ENCODE measurements at regions not wholly inside any gene's neighbourhood (a gene's known extent, or its start where the extent isn't known, plus 50 kb on each side); places are given as distances from the start of the nearest gene placed in this dataset.
"Not testable (repeated sequence)": the region's sequence is repeated elsewhere in the genome, so short reads cannot be mapped to it uniquely, and the experiment has no call there.

GRCh38 chr5:118326481-118327045, 661.8 kb downstream of the DTWD2 start:
- TF ChIP-seq CTCF (IDR thresholded peaks at IDR 0.05; ENCODE audit: borderline replicate concordance, control extremely low read depth, extremely low read depth, insufficient read depth, missing control alignments), result no peak
- in situ Hi-C loops (cut with MboI; ENCODE audit: low sequenced_read_pairs, unreplicated experiment), result no loop called here
- DNase-seq (ENCODE audit: low spot score), result no peak

GRCh38 chr5:118325931-118326330, 662.4 kb downstream of the DTWD2 start:
- no peak for DNase-seq (ENCODE audit: low spot score)
- in situ Hi-C loops (cut with MboI; ENCODE audit: low sequenced_read_pairs, unreplicated experiment), result no loop called here
- TF ChIP-seq CTCF (IDR thresholded peaks at IDR 0.05; ENCODE audit: borderline replicate concordance, control extremely low read depth, extremely low read depth, insufficient read depth, missing control alignments), result no peak

GRCh38 chr5:118323723-118324122, 664.6 kb downstream of the DTWD2 start:
- in situ Hi-C loops (cut with MboI; ENCODE audit: low sequenced_read_pairs, unreplicated experiment), result not testable (repeated sequence)

GRCh38 chr5:118321081-118321480, 667.3 kb downstream of the DTWD2 start:
- no peak for DNase-seq (ENCODE audit: low spot score)
- no peak for TF ChIP-seq CTCF (IDR thresholded peaks at IDR 0.05; ENCODE audit: borderline replicate concordance, control extremely low read depth, extremely low read depth, insufficient read depth, missing control alignments)
- in situ Hi-C loops (cut with MboI; ENCODE audit: low sequenced_read_pairs, unreplicated experiment), result no loop called here

More at GRCh38 chr5:118323723-118324122, 664.6 kb downstream of the DTWD2 start:
- DNase-seq (ENCODE audit: low spot score), result not testable (repeated sequence)

- no peak for TF ChIP-seq CTCF (IDR thresholded peaks at IDR 0.05; ENCODE audit: borderline replicate concordance, control extremely low read depth, extremely low read depth, insufficient read depth, missing control alignments)
- in situ Hi-C loops (cut with MboI; ENCODE audit: low sequenced_read_pairs, unreplicated experiment), result no loop called here
- DNase-seq (ENCODE audit: low spot score), result no peak
These were observed 668.2 kb downstream of the DTWD2 start for GRCh38 chr5:118320121-118320520.

GRCh38 chr5:118314931-118315330, 673.4 kb downstream of the DTWD2 start:
- TF ChIP-seq CTCF (IDR thresholded peaks at IDR 0.05; ENCODE audit: borderline replicate concordance, control extremely low read depth, extremely low read depth, insufficient read depth, missing control alignments), result no peak
- DNase-seq (ENCODE audit: low spot score), result no peak
- in situ Hi-C loops (cut with MboI; ENCODE audit: low sequenced_read_pairs, unreplicated experiment), result no loop called here

GRCh38 chr5:118311103-118311819, 677.1 kb downstream of the DTWD2 start:
- TF ChIP-seq CTCF (IDR thresholded peaks at IDR 0.05; ENCODE audit: borderline replicate concordance, control extremely low read depth, extremely low read depth, insufficient read depth, missing control alignments), result no peak
- no peak for DNase-seq (ENCODE audit: low spot score)
- in situ Hi-C loops (cut with MboI; ENCODE audit: low sequenced_read_pairs, unreplicated experiment), result no loop called here
